ENCODE measurements at regions not wholly inside any gene's neighbourhood (a gene's known extent, or its start where the extent isn't known, plus 50 kb on each side); places are given as distances from the start of the nearest gene placed in this dataset.

DNA sequence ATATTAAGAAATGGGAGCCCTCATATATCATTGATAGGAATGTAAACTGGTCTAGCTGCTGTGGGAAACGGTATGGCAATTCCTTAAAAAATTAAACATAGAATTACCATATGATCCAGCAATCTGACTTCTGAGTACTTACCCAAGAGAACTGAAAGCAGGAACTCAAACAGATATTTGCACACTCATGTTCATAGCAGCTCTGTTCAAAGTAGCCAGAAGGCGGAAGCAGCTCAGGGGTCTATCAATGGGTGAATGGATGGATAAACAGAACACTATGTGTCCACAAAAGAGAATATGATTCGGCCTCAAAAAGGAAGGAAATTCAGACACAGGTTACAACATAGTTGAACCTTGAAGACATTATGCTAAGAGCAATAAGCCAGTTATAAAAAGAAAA, 135.7 kb upstream of the NDUFV2 start:
- H3K23ac ChIP-seq (ENCODE audit: low read length in 2 of 2) = no peak overlapping the region
- no peak overlapping the region for H3K27ac ChIP-seq (ENCODE audit: low read length, poor library complexity, severe bottlenecking)
- H3K79me1 ChIP-seq (replicated peaks; ENCODE audit: low read length, poor library complexity, severe bottlenecking) = no peaks in the 10 kb centered on the region
- H3K18ac ChIP-seq (ENCODE audit: low read depth in 1 of 2, low read length in 2 of 2) = no peak overlapping the region
- no peak overlapping the region for H2AK5ac ChIP-seq (ENCODE audit: low read length, severe bottlenecking)
- H3K9ac ChIP-seq (ENCODE audit: low read length) = no peak overlapping the region
- H2BK120ac ChIP-seq (ENCODE audit: low read depth, low read length) = no peak overlapping the region
- no peak overlapping the region for H3K14ac ChIP-seq (ENCODE audit: low read length in 2 of 2)
- H4K91ac ChIP-seq (ENCODE audit: low read length) = no peak overlapping the region
- no peak overlapping the region for H4K8ac ChIP-seq (ENCODE audit: low read length)
- no peaks in the 10 kb centered on the region for H3K27me3 ChIP-seq (ENCODE audit: control insufficient read depth in 1 of 2, insufficient read depth in 1 of 2, low read length in 2 of 2)
- no peak overlapping the region for H2AFZ ChIP-seq (ENCODE audit: low read depth, low read length)
- no peaks in the 10 kb centered on the region for H3K9me3 ChIP-seq (ENCODE audit: control insufficient read depth, low read length)
- DNase-seq = no peak
- no peak overlapping the region for H3K4ac ChIP-seq (ENCODE audit: low read depth in 1 of 2, low read length in 2 of 2)
- 100% methylated on average over 2 of the region's 3 CpGs for WGBS
- H3K4me2 ChIP-seq (ENCODE audit: low read length, poor library complexity, severe bottlenecking) = no peak overlapping the region
- H3K4me1 ChIP-seq (ENCODE audit: control insufficient read depth, insufficient read depth, low read depth, low read length) = peaks cover 8% of the 10 kb centered on the region
- no peaks in the 10 kb centered on the region for H3K36me3 ChIP-seq (ENCODE audit: control insufficient read depth in 1 of 2, insufficient read depth in 2 of 2, low read depth in 1 of 2, low read length in 2 of 2)
- no peak overlapping the region for H2BK12ac ChIP-seq (ENCODE audit: low read length in 2 of 2)
- H3K4me3 ChIP-seq (ENCODE audit: insufficient read depth in 1 of 2, low read depth in 1 of 2, low read length in 2 of 2) = no peak overlapping the region
- H2BK5ac ChIP-seq (ENCODE audit: low read depth, low read length, poor library complexity, severe bottlenecking) = no peak overlapping the region
- H2BK15ac ChIP-seq (ENCODE audit: low read depth, poor library complexity, severe bottlenecking) = no peak overlapping the region

DNA sequence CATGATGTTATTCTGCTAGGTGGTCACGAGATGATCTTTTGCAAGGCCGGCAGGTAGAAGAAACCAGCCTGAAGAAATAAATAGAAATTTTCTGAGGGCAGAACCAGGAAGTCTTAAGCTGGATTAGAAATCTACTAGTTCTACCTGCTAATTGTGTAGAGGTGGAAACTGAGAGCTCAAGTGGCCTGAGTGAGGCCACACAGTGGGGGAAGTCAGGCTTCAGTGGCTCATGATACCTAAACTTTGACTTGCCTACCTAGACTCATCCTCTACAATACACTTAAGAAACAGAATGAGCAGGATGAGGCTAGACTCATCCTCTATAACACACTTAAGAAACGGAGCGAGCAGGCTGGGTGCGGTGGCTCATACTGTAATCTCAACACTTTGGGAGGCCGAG, 134.9 kb upstream of the NDUFV2 start:
- H3K36me3 ChIP-seq (ENCODE audit: control insufficient read depth in 1 of 2, insufficient read depth in 2 of 2, low read depth in 1 of 2, low read length in 2 of 2) = no peaks in the 10 kb centered on the region
- H3K14ac ChIP-seq (ENCODE audit: low read length in 2 of 2) = no peak overlapping the region
- peak overlapping the region; percentile 38 for H2AK5ac ChIP-seq (ENCODE audit: low read length, severe bottlenecking)
- no peak overlapping the region for H2BK120ac ChIP-seq (ENCODE audit: low read depth, low read length)
- over 99% methylated on average over 6 of the region's 6 CpGs for WGBS
- no peaks in the 10 kb centered on the region for H3K79me1 ChIP-seq (replicated peaks; ENCODE audit: low read length, poor library complexity, severe bottlenecking)
- no peak overlapping the region for H2BK5ac ChIP-seq (ENCODE audit: low read depth, low read length, poor library complexity, severe bottlenecking)
- H3K4me1 ChIP-seq (ENCODE audit: control insufficient read depth, insufficient read depth, low read depth, low read length) = peaks cover 6% of the 10 kb centered on the region
- no peak overlapping the region for H4K91ac ChIP-seq (ENCODE audit: low read length)
- no peak overlapping the region for H3K18ac ChIP-seq (ENCODE audit: low read depth in 1 of 2, low read length in 2 of 2)
- H3K9ac ChIP-seq (ENCODE audit: low read length) = no peak overlapping the region
- DNase-seq = no peak
- H3K23ac ChIP-seq (ENCODE audit: low read length in 2 of 2) = no peak overlapping the region
- no peaks in the 10 kb centered on the region for H3K9me3 ChIP-seq (ENCODE audit: control insufficient read depth, low read length)
- H3K4me3 ChIP-seq (ENCODE audit: insufficient read depth in 1 of 2, low read depth in 1 of 2, low read length in 2 of 2) = no peak overlapping the region
- H3K27me3 ChIP-seq (ENCODE audit: control insufficient read depth in 1 of 2, insufficient read depth in 1 of 2, low read length in 2 of 2) = no peaks in the 10 kb centered on the region
- no peak overlapping the region for H3K4me2 ChIP-seq (ENCODE audit: low read length, poor library complexity, severe bottlenecking)
- H2AFZ ChIP-seq (ENCODE audit: low read depth, low read length) = no peak overlapping the region
- no peak overlapping the region for H3K27ac ChIP-seq (ENCODE audit: low read length, poor library complexity, severe bottlenecking)
- no peak overlapping the region for H2BK12ac ChIP-seq (ENCODE audit: low read length in 2 of 2)
- H2BK15ac ChIP-seq (ENCODE audit: low read depth, poor library complexity, severe bottlenecking) = no peak overlapping the region
- H3K4ac ChIP-seq (ENCODE audit: low read depth in 1 of 2, low read length in 2 of 2) = no peak overlapping the region
- H4K8ac ChIP-seq (ENCODE audit: low read length) = no peak overlapping the region

DNA sequence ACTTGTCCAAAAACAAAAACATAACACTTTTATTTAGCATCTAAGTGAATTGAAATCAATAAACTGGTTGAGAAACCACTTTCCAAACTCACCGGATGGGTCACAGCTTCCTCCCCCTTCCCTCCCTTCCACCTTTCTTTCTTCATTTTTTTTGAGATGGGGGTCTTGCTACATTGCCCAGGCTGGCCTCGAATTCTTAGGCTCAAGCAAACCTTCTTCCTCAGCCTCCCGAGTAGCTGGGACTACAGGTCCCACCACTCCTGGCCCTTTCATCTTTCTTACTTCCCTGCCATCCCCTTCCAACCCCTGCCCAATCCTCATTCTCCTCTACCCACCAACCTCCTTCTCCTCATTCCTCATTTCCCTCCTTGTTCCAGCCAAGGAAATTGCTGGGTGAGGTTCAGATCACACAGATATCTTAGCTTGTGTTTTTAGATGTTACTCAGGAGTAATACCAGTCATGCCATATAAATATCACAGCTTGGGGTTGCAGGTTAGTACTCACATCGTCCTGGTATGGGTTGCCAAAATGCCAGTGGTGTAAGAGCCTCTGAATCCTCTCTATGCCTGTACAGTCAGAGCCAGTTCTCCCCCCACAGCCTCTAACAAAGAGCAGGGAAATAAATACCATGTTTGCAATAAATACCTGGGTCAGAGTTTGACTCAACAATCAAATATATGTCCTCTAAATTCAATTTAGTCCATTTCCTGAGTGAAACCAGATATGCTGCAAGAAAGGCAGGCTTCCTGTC, 132.7 kb upstream of the NDUFV2 start:
- H3K27me3 ChIP-seq (ENCODE audit: control insufficient read depth in 1 of 2, insufficient read depth in 1 of 2, low read length in 2 of 2) = no peaks in the 10 kb centered on the region
- no peak overlapping the region for H4K91ac ChIP-seq (ENCODE audit: low read length)
- no peak overlapping the region for H3K4ac ChIP-seq (ENCODE audit: low read depth in 1 of 2, low read length in 2 of 2)
- no peak overlapping the region for H3K14ac ChIP-seq (ENCODE audit: low read length in 2 of 2)
- no peak overlapping the region for H2BK15ac ChIP-seq (ENCODE audit: low read depth, poor library complexity, severe bottlenecking)
- no peak overlapping the region for H2BK5ac ChIP-seq (ENCODE audit: low read depth, low read length, poor library complexity, severe bottlenecking)
- H3K4me3 ChIP-seq (ENCODE audit: insufficient read depth in 1 of 2, low read depth in 1 of 2, low read length in 2 of 2) = no peak overlapping the region
- H3K18ac ChIP-seq (ENCODE audit: low read depth in 1 of 2, low read length in 2 of 2) = no peak overlapping the region
- no peak overlapping the region for H3K4me2 ChIP-seq (ENCODE audit: low read length, poor library complexity, severe bottlenecking)
- H3K79me1 ChIP-seq (replicated peaks; ENCODE audit: low read length, poor library complexity, severe bottlenecking) = no peaks in the 10 kb centered on the region
- peaks cover 13% of the 10 kb centered on the region for H3K9me3 ChIP-seq (ENCODE audit: control insufficient read depth, low read length)
- H2AK5ac ChIP-seq (ENCODE audit: low read length, severe bottlenecking) = no peak overlapping the region
- H3K27ac ChIP-seq (ENCODE audit: low read length, poor library complexity, severe bottlenecking) = no peak overlapping the region
- H4K8ac ChIP-seq (ENCODE audit: low read length) = no peak overlapping the region
- H2BK12ac ChIP-seq (ENCODE audit: low read length in 2 of 2) = no peak overlapping the region
- no peak for DNase-seq
- H3K4me1 ChIP-seq (ENCODE audit: control insufficient read depth, insufficient read depth, low read depth, low read length) = no peaks in the 10 kb centered on the region
- H3K36me3 ChIP-seq (ENCODE audit: control insufficient read depth in 1 of 2, insufficient read depth in 2 of 2, low read depth in 1 of 2, low read length in 2 of 2) = no peaks in the 10 kb centered on the region
- no peak overlapping the region for H2AFZ ChIP-seq (ENCODE audit: low read depth, low read length)
- no peak overlapping the region for H2BK120ac ChIP-seq (ENCODE audit: low read depth, low read length)
- 83% methylated on average over 3 of the region's 4 CpGs for WGBS
- no peak overlapping the region for H3K9ac ChIP-seq (ENCODE audit: low read length)
- H3K23ac ChIP-seq (ENCODE audit: low read length in 2 of 2) = no peak overlapping the region

GRCh38 chr18:8970843-8971242, 131.7 kb upstream of the NDUFV2 start:
- H3K9ac ChIP-seq (ENCODE audit: low read length) = no peak overlapping the region
- H3K4me2 ChIP-seq (ENCODE audit: low read length, poor library complexity, severe bottlenecking) = no peak overlapping the region
- peaks cover 13% of the 10 kb centered on the region for H3K9me3 ChIP-seq (ENCODE audit: control insufficient read depth, low read length)
- no peak overlapping the region for H2BK12ac ChIP-seq (ENCODE audit: low read length in 2 of 2)
- no peak overlapping the region for H3K23ac ChIP-seq (ENCODE audit: low read length in 2 of 2)
- no peak for DNase-seq
- no peaks in the 10 kb centered on the region for H3K79me1 ChIP-seq (replicated peaks; ENCODE audit: low read length, poor library complexity, severe bottlenecking)
- no peaks in the 10 kb centered on the region for H3K4me1 ChIP-seq (ENCODE audit: control insufficient read depth, insufficient read depth, low read depth, low read length)
- no peak overlapping the region for H2BK15ac ChIP-seq (ENCODE audit: low read depth, poor library complexity, severe bottlenecking)
- H2BK120ac ChIP-seq (ENCODE audit: low read depth, low read length) = no peak overlapping the region
- no peak overlapping the region for H4K8ac ChIP-seq (ENCODE audit: low read length)
- no peak overlapping the region for H4K91ac ChIP-seq (ENCODE audit: low read length)
- H3K14ac ChIP-seq (ENCODE audit: low read length in 2 of 2) = no peak overlapping the region
- no peaks in the 10 kb centered on the region for H3K36me3 ChIP-seq (ENCODE audit: control insufficient read depth in 1 of 2, insufficient read depth in 2 of 2, low read depth in 1 of 2, low read length in 2 of 2)
- no peak overlapping the region for H3K18ac ChIP-seq (ENCODE audit: low read depth in 1 of 2, low read length in 2 of 2)
- 94% methylated on average over 6 of the region's 6 CpGs for WGBS
- no peak overlapping the region for H3K27ac ChIP-seq (ENCODE audit: low read length, poor library complexity, severe bottlenecking)
- H2AK5ac ChIP-seq (ENCODE audit: low read length, severe bottlenecking) = no peak overlapping the region
- no peak overlapping the region for H2BK5ac ChIP-seq (ENCODE audit: low read depth, low read length, poor library complexity, severe bottlenecking)
- no peak overlapping the region for H3K4me3 ChIP-seq (ENCODE audit: insufficient read depth in 1 of 2, low read depth in 1 of 2, low read length in 2 of 2)
- no peak overlapping the region for H2AFZ ChIP-seq (ENCODE audit: low read depth, low read length)
- no peaks in the 10 kb centered on the region for H3K27me3 ChIP-seq (ENCODE audit: control insufficient read depth in 1 of 2, insufficient read depth in 1 of 2, low read length in 2 of 2)
- H3K4ac ChIP-seq (ENCODE audit: low read depth in 1 of 2, low read length in 2 of 2) = no peak overlapping the region
